Chondrocyte (in vitro differentiated cells): ENCODE measurements at regions not wholly inside any gene's neighbourhood (a gene's known extent, or its start where the extent isn't known, plus 50 kb on each side); places are given as distances from the start of the nearest gene placed in this dataset.

Experiments used
- DNase-seq: peaks from one replicate; pipeline ENCODE4 v3.0.0; 2021; ENCODE audit warnings: mixed read lengths, low spot score
- H3K27ac Mint-ChIP-seq: one replicate; pipeline ENCODE4 v1.8.0; 2021; ENCODE audit warnings: mild to moderate bottlenecking, moderate library complexity, mixed read lengths; ENCODE audit not compliant: unreplicated experiment
- H3K27me3 Mint-ChIP-seq: 2 replicates; pipeline ENCODE4 v1.8.0; 2021; ENCODE audit warnings: low read depth, mixed read lengths
- H3K36me3 Mint-ChIP-seq: 2 replicates; pipeline ENCODE4 v1.8.0; 2021; ENCODE audit warnings: low read depth, mixed read lengths
- H3K4me1 Mint-ChIP-seq: 2 replicates; pipeline ENCODE4 v1.8.0; 2021; ENCODE audit warnings: low read depth, mild to moderate bottlenecking, mixed read lengths
- H3K4me3 Mint-ChIP-seq: one replicate; pipeline ENCODE4 v1.8.0; 2021; ENCODE audit warnings: mild to moderate bottlenecking, moderate library complexity, mixed read lengths; ENCODE audit not compliant: unreplicated experiment
- H3K9me3 Mint-ChIP-seq: 2 replicates; pipeline ENCODE4 v1.8.0; 2021; ENCODE audit warnings: low read depth, mixed read lengths
- TF ChIP-seq, protein P1 (sequence below): fragments of 200-600 bp; sonication (generic); IDR thresholded peaks from 2 replicates; pipeline ENCODE4 v1.5.0; 2021; ENCODE audit warnings: antibody characterized with exemption, mild to moderate bottlenecking, moderate library complexity

DNA sequence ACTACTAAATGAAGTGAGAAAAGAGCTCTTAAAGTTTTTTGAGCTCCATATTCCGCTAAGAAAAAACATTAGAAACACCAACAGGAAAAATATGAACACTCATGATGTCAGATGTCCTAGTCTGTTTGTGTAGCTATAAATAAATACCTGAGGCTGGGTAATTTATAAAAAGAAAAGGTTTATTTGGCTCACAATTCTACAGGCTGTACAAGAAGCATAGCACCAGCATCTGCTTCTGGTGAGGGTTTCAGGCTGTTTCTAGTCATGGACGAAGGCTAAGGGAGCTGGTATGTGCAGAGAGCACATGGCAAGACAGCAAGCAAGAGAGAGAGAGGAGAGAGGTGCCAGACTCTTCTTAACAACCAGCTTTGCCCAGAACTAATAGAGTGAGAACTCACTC is 186.2 kb downstream of the PLK2 start:
- peaks cover 6% of the 10 kb centered on the region for H3K9me3 Mint-ChIP-seq
- TF ChIP-seq, protein P1, sequence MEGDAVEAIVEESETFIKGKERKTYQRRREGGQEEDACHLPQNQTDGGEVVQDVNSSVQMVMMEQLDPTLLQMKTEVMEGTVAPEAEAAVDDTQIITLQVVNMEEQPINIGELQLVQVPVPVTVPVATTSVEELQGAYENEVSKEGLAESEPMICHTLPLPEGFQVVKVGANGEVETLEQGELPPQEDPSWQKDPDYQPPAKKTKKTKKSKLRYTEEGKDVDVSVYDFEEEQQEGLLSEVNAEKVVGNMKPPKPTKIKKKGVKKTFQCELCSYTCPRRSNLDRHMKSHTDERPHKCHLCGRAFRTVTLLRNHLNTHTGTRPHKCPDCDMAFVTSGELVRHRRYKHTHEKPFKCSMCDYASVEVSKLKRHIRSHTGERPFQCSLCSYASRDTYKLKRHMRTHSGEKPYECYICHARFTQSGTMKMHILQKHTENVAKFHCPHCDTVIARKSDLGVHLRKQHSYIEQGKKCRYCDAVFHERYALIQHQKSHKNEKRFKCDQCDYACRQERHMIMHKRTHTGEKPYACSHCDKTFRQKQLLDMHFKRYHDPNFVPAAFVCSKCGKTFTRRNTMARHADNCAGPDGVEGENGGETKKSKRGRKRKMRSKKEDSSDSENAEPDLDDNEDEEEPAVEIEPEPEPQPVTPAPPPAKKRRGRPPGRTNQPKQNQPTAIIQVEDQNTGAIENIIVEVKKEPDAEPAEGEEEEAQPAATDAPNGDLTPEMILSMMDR: no peak
- peaks cover 12% of the 10 kb centered on the region for H3K4me1 Mint-ChIP-seq
- no peaks in the 10 kb centered on the region for H3K36me3 Mint-ChIP-seq
- H3K27ac Mint-ChIP-seq: no peak overlapping the region
- no peak for DNase-seq
- no peaks in the 10 kb centered on the region for H3K27me3 Mint-ChIP-seq
- no peak overlapping the region for H3K4me3 Mint-ChIP-seq

DNA sequence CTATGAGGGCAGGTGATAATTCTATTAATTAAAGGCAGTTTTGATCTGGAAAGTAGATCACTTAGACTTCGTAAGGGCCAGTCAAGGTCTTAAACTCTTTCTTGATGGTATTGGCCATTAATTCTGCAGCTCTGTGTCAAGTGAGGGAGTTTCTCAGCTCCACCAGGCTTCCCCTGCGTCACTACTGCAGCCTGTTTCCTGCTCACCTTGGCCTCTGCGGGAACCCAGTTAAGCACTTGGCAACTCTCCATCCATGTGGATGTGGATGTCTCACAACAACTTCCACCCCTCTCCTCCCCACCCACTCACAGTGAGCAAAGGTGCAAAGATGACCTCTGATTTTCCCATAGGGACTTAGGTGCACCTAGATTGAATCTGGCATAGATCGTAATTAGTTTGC is 191.6 kb downstream of the PLK2 start:
- H3K27me3 Mint-ChIP-seq: no peaks in the 10 kb centered on the region
- no peaks in the 10 kb centered on the region for H3K9me3 Mint-ChIP-seq
- TF ChIP-seq, protein P1: no peak
- H3K27ac Mint-ChIP-seq: no peak overlapping the region
- H3K36me3 Mint-ChIP-seq: no peaks in the 10 kb centered on the region
- H3K4me3 Mint-ChIP-seq: no peak overlapping the region
- DNase-seq: no peak
- H3K4me1 Mint-ChIP-seq: peaks cover 6% of the 10 kb centered on the region

DNA sequence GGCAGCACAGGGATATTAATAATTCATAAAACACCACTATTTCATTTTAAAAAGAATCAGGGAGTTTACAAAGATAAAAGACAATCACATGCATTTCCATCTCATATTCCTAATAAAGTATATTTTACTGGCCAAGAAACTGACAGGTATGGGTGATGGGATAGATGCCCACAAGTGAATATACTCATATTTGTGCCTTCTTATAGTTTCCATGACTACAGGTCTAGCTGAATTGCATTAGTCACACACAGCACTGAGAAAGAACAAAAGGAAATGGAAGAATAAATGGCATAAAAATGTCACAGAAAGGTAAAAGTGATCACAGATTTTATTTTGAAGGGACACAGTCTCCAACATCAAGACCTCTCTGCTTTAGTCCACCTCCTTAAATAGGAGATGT is 193.5 kb downstream of the PLK2 start:
- Mint-ChIP-seq H3K27me3 (no peaks in the 10 kb centered on the region), H3K36me3 (no peaks in the 10 kb centered on the region), H3K27ac (no peak overlapping the region), H3K4me1 (peaks cover 6% of the 10 kb centered on the region), H3K4me3 (no peak overlapping the region), H3K9me3 (no peaks in the 10 kb centered on the region)
- DNase-seq: no peak
- TF ChIP-seq, protein P1: no peak

DNA sequence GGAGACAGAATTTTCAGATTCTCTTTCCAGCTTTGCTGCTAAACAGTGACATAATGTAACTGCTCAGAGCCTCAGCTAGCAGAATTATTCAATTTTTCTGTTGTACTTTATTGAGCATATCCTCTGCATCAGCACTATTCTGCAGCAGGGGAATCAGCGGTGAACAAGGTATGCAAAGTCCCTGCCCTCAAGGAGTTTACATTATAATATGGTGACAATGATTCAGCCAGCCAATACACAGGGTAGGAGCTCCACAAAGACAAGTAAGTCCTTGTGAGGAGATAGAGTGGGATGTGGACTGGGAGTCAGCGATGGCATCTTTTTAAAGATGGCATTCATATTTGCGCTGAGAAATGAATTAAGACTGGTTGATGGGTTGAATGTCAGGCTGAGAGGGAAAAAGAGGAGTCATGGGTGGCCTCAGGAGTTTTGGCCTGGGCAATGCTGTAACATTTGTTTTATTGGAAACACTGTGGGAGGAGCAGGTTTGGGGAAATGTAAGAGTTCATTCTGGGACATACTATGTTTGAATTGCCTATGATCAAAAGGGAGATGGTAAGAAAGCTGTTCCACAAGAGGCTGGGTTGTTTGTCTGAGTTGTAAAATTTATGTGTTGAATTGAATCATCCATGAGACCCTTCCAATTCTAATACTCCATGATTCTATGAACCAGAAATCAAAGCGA is 194.5 kb downstream of the PLK2 start:
- no peaks in the 10 kb centered on the region for H3K27me3 Mint-ChIP-seq
- H3K4me1 Mint-ChIP-seq: peaks cover 4% of the 10 kb centered on the region
- no peak for DNase-seq
- no peaks in the 10 kb centered on the region for H3K9me3 Mint-ChIP-seq
- no peak overlapping the region for H3K27ac Mint-ChIP-seq
- no peak overlapping the region for H3K4me3 Mint-ChIP-seq
- TF ChIP-seq, protein P1: no peak
- no peaks in the 10 kb centered on the region for H3K36me3 Mint-ChIP-seq

DNA sequence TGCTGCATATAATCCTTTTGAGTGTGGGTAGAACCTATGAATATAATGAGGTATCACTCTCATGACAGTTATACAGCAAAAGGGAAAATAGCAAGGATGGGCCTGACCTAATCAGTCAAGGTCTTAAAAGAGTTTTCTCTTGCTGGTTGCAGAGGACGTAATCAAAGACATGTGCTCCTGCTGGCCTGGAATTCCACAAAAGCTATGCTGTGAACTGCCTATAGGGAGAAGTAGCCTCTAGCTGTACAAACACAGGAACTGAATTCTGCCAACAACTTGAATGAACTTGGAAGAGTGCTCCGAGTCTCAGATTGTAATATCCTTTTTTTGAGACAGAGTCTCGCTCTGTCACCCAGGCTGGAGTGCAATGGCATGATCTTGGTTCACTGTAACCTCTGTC is 195.6 kb downstream of the PLK2 start:
- no peaks in the 10 kb centered on the region for H3K27me3 Mint-ChIP-seq
- peaks cover 14% of the 10 kb centered on the region for H3K4me1 Mint-ChIP-seq
- TF ChIP-seq, protein P1: no peak

More for the DNA sequence above, 195.6 kb downstream of the PLK2 start:
- no peaks in the 10 kb centered on the region for H3K9me3 Mint-ChIP-seq
- no peak overlapping the region for H3K27ac Mint-ChIP-seq
- no peak overlapping the region for H3K4me3 Mint-ChIP-seq
- DNase-seq: no peak
- no peaks in the 10 kb centered on the region for H3K36me3 Mint-ChIP-seq
